A204.1 (cell line): ENCODE measurements at regions not wholly inside any gene's neighbourhood (a gene's known extent, or its start where the extent isn't known, plus 50 kb on each side); places are given as distances from the start of the nearest gene placed in this dataset.

Source experiments
- FAIRE-seq: peaks from 2 replicates; lab custom pipeline; 2012; peaks lifted over from hg19 to GRCh38; lab: Jason Lieb, UNC

DNA sequence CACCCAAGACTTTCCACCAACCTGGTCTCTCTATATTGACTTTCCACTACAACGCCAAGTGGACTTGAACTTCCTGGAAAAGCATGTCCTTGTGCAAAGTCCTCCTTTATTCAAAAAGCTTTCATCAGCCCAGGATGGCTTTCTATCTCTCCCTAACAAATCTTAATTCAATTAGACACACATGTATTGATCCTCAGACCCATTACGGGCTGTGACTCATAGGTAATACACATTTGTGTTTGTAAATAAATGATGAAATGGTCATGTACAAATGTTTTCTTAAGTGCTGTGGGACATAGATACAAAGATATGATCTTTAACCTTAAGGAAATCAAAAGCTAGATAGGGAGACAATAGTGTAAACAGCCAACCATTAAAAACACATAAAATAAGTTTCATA is 1189.7 kb downstream of the EFNB2 start:
- no peak for FAIRE-seq

DNA sequence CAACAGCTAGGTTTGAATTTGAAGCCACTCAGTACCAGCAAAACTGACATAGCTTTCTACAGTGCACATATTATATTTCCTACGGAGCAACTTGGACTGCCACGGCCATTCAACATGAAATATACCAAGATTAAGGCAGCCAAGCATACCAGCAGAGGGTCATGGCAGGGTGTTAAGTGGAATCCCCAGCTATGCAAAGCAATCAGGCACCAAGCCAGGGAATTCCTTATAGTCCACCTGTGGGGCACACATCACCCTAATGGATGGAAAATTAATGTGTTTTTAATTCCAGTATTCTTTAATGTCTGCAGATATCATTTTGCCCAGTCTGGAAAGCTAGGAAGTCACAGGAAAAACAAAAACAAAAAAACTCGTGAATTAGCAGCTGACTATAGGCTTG is 1190.3 kb downstream of the EFNB2 start:
- FAIRE-seq: no peak

DNA sequence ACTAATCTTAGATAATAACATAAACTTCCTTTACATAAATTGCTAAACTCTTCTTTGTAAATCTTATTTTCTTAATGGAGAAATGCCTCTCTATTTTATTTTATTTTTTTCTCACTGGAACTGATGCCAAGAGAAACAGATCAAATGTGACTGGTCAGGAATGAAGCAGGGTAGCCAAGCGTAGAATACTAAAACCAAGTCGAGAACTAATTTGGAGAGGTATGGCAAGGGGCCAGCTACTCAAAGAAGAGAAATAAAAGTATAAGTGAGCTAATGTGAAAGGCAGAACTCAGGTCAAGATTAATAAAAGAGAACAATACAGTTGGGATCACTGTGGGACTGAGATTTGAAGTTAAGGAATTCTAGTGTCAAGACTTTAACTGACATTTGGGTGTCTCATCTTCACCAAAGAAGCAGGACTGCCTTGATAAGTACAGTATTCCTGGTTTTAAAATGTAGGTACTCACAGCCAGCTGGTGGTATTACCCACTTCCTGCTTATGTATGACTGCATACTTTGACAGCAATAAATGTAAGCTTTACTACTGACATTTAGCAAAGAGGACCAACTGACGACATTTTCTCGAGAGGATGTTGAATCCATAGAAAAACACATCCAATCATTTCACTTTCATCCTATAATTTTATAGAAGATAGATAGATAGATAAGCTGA is 1192.2 kb downstream of the EFNB2 start:
- no peak for FAIRE-seq

DNA sequence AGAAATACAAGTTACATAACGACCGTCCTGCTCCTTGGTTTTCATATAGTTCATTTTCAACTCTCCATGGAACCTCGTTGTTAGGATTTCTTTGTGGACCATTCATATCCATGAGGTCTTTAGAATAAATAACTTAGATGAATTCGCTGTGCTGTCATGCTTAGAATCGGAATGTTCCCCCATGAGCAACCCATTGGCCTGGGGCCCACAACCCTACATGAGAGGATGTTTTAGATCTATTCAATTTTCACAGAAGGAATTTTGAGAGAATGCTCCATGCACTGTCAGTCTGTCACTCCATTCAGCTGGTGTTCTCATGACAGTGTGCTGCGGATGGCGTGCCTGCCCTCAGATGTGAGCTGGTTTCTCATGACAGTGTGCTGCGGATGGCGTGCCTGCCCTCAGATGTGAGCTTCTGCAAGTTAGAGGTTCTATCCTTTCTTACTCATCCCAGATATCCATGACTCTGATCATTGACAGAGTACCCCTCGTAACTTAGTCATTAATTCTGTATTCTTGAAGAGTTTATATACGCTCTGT is 1193.1 kb downstream of the EFNB2 start:
- no peak for FAIRE-seq

DNA sequence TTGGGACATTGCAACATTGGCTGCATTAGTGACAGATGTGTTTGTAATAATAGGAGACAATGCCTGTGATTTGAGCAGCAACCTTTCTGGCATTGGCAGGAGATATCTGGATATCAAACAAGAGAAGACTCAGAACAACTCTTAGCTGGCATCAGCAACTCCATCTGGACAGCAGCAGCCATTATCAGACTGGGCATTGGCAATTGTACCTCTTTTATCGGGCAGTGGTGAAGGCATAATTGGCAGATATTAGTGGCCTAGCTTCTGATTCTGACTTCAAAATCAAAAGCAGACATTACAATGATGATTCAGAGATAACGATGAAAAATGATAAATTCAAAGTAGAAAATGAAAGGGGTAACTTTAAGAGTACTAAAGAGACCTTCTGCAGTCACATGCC is 1193.7 kb downstream of the EFNB2 start:
- FAIRE-seq: no peak

DNA sequence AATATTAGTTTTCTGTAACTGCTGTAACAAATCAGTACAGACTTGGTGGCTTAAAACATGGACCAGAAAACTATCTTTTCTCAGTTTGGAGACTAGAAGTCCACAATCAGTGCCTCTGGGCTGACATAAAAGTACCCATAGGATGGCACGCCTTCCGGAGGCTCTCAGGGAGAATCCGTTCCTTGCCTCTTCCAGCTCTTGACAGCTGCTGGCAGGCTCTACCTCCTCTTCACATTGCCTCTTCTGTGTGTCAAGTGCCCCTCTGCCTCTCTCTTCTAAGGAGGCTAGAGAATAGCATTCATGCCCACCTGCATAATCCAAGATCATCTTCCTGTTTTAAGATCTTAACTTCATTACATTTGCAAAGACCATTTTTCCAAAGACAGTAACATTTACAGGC is 1194.2 kb downstream of the EFNB2 start:
- no peak for FAIRE-seq

DNA sequence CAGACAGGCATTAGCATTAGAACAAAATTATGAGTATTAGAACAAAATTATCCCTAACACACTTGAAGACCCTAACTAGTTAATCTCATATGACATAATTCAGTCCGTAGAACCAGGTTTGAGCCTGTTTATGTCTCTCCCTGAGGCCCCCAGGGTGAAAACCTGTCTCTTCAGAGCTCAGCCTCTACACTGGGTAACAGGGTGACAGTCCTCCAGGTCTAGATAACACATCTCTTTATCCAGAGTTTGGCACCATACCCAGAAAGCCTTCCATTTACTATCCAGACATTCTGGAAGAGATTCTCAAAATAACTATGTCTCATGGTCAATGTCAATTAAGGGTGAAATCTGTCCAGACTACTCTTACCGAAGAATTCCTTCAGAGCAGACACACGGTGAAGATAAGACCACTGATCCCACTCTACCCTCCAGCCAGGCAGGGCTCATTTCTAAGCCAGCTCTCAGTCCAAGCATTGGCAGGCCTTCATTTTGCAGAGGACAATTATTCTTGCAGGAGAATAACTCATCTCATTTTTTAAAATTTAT is 1195.3 kb downstream of the EFNB2 start:
- no peak for FAIRE-seq

DNA sequence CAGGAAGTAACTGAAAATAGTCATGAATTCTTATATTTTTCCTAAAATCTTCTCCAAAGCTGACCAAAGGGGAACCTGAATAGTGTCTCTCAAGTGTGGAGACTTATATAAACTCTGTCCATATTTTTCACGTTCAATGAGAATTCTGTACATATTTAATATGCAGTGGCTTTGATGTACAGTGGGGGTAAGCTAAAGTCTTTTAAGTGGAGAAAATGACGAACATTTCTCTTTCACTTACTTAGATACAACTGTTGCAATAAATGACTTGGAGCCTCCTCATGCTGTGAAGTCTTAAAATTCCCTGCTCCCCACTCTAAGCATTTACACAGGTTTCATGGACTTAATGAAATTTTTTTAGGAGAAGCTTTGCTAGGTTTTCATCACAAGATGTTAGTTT is 1196.7 kb downstream of the EFNB2 start:
- FAIRE-seq: no peak

DNA sequence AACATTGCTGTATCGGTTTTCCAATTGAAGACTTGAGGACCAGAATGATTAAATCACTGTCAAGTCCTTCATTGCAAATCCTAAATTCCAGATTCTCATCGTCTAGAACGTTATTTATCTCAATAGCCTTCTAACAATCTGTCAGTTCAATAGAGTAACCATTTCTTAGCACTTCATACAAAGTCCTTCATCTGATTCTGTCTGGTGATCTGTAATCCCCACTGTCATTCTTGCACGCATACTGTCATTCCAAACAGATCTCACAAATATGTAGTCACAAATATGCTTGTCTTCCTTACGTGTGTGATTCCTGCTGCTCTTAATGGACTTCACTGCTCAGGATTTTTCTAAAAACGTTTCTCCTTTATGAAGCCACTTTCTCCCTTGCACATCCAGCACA is 1197.5 kb downstream of the EFNB2 start:
- no peak for FAIRE-seq

DNA sequence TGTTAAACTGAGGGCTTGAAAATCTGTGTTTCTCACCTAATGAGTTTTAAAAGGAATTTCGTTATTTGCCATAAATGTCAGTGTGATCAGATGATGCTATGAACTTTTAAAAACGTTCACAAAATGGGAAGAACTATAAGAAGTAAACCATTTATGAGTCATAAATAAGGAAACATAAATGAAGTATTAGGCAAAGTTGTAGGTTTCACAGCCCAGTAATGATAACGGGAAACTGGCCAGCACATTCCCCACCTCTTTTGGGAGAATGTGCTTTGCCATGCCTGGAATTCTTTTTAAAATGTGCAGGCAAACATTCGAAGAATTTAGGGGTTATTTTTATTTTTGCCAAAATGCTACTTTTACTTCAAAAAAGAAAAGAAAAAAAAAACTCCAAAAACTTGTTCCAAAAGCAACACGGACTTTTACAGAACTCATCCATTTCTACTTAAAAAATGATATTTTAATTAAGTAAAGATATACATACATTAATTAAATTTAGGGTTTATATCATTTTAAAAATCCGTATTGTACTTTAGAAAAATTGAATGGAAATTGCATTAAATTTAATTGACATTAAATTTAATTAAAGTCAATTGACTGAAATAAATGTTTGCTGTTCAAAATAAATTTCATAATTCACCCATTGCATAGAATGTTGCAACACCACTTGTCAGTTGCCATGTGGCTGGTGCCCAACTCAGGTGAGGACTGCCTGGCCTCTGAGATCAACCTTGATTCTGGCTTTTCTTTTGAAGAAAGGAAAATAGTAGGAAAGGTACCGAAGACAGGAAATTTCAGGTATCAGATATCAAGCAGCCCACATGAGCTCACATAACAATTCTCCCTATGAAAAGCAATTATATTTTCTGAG is 1198.5 kb downstream of the EFNB2 start:
- FAIRE-seq: no peak

DNA sequence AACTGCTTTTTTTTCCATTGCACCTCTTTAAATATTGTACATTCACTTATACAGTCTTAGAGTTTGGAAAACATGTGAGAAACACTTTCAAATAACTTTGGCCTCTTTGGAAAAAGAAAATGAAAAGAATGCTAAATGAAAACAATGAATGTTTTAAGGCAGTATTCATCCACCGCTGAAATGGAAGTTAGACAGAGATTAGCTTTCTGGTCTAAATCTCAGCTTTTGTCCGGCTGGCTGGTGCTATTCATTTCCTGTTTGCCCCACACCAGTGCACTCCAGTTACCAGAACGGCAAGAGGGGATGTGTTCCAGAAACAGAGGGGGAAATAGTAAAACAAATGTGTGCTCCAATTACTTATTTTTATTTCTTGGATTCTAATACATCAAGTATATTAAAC is 1201.3 kb downstream of the EFNB2 start:
- no peak for FAIRE-seq

DNA sequence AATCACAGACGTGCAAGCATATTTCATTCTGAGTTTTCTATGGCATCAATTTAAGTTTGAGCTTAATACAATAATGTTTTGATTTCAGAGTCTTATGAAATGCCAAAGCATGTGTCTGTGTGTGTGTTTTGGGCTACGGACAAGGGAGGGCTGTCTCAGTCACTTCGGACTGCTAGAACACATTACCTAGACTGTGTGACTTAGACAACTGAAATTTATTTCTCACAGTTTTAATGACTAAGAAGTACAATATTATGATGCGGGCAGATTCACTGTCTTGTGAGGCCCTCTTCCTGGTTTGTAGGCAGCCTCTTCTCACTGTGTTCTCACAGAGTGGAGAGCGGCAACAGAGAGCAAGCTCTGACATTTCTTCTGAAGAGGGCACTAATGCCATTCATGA is 1202.0 kb downstream of the EFNB2 start:
- no peak for FAIRE-seq

DNA sequence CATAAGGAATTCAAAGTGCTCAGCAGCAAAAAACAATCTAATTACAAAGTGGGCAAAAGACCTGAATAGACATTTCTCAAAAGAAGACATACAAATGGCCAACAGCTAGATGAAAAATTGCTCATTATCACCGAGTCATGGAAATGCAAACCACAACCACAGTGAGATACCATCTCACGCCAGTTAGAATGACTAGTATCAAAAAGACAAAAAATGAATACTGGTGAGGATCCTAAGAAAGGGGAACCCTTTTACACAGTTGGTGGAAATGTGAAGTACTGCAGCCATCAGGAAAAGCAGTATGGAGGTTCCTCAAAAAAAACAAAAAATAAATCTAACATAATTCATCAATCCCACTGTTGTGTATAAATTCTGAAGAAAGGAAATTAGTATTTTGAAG is 1206.1 kb downstream of the EFNB2 start:
- FAIRE-seq: no peak

DNA sequence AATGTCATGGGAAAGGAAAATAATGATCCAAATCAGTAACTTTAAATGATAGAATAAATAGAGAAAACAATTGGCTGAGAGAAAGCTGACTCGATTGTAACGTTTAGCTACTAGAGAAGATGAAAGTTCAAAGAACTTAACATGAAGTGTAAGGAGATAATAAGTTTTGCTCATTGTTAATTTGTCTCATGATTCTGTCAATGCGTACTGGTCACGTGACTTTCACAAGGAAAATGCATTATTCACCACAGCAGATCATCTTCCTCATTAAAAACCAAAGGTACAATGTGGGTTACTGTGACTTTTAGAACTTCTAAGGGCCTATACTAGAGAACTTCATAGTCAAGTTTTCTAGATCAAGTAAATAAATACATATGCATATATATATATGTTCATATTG is 1207.2 kb downstream of the EFNB2 start:
- FAIRE-seq: no peak

DNA sequence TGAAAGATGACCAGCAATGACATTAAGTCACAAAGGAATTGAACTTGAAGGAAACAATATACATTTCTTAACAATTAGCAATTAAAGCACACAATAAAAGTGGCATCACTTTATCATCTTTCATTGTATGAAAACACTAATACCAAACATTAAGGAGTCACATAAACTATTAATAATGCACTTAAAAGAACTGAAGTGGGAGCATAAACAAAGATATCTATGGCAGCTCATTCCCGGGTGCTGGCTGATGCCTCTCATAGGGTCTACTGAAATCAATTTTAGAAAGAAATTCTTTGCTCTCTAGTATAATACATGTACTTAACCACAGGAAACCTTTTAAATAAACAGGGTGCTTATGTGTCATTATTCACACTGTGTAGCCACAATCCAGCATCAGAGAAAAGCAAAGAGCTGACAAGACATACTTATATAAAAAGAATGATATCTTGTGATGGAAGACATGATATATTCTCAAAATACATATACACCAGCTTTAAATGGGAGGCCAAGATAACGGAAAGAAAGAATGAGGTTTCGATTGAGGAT is 1207.8 kb downstream of the EFNB2 start:
- no peak for FAIRE-seq

DNA sequence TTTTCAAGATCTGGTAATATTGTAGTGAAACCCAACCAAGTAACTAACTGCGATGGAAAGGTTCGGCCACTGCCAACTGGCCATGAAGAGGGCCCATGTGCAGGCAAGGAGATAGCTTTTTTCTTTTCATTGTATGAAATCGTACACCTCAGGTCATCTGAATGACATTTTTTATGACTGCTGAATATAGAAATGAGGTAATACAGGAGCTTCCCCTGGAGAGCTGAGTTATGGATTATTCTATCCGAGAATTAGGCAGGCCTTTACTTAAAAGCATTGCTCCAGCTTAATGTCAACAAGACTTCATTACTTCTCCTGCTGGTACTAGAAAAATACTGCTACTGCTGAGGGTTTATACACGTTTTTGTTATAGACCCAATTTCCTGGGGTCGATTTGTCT is 1215.6 kb downstream of the EFNB2 start:
- no peak for FAIRE-seq

DNA sequence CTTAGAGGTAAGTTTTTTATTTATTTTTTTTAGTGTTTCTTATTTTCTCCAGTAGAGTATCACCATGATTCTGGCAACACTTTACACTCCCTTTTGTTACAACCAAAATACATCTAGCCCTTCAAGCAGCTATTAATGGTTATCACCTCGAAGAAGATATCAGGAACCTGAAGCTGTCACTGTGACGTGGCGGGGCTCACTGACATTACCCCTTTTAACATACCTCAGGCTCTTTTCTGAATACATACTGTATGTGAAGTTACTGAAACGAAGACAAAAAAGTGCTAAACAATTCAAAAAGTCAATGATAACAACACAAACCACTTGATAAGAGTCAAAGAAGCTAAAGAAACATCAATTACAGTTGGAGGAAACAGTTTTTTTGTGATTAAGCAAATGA is 1218.7 kb downstream of the EFNB2 start:
- FAIRE-seq: no peak

DNA sequence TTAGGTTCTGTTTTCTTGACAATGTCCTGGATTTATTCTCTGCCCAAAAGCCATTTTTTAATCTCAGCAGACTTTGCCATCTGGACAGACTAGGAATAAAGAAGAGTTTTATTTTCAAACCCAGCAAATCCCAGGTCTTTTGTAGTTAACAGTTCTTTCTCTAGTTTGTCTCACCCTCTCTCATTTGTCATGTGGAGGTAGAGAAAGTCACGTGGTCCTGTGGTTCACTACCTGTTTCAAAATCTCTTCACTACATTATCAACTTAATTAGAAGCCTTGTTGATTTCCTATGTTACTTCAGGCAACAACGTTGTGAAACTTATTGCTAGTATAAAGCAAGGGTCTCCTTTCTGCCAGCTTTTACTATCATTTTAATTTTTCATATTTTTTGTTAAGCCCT is 1222.6 kb downstream of the EFNB2 start:
- no peak for FAIRE-seq

DNA sequence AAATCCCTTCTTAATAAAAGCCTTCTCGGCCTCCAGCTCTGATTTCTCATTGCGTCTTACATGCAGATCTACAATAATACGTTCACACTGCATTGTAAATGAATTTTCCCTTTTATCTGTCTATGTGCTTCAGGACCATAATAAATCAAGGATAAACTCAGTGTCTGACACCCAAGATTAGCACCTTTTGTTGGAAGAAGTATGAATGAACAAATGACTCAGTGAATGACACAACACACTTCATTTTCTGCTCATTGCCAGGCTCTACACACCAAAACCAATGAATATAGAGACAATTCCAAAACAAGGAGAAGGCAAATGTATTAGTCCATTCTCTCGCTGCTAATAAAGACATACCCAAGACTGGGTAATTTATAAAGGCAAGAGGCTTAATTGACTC is 1224.4 kb downstream of the EFNB2 start:
- FAIRE-seq: no peak

DNA sequence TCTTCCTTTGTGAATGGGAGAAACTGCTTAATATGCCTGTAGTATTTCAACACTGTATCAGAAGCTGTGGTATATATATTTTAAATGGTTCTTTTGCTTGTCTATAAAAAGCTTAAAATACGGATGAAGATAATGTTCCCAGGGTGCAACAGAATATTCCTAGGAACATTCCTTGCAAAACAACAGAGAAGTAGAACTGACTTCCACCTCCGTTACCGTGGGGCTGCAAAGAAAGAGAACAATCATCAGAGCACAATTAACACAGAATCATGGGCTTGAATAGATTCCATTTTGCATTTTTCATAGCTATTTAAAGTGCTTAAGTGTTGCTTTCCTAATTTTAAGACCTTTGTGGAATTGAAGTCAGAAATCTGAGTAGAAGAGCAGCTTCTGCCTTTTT is 1227.7 kb downstream of the EFNB2 start:
- no peak for FAIRE-seq

DNA sequence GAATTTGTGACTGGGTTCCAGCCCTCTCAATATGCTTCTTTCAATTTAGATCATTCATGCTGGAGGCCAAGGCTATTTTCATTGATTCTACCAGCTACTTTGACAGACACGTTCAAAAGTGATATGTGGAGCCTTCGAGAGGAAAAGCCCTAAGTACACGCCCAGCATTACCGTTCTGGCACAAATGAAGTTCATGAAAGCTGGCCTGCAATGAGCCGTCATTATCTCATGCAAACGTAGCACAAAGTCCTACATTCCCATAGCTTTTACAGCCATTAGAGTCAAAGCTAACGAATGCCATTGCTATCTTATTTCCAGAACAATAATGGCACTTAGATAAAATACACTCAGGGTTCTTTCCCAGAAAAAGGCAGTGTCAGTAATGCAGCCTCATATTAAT is 1237.6 kb downstream of the EFNB2 start:
- no peak for FAIRE-seq

DNA sequence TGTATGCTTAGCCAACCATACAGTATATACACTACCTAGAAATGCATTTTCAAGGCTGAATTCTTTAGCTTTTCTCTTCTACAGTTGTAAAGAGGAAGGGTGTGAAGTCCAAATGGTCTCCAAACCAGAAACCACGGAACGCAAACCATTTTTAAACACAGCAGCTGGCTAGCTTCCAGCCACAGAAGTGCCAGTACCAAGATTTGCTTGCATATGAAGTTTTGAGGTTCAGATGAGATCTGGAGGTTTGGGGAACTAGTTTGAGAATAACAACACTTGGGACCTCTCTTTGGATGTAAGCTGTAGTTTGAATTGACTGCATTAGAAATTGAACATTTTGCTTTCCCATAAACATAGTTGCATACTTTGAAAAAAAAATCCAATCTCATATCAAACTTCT is 1243.5 kb downstream of the EFNB2 start:
- FAIRE-seq: no peak

DNA sequence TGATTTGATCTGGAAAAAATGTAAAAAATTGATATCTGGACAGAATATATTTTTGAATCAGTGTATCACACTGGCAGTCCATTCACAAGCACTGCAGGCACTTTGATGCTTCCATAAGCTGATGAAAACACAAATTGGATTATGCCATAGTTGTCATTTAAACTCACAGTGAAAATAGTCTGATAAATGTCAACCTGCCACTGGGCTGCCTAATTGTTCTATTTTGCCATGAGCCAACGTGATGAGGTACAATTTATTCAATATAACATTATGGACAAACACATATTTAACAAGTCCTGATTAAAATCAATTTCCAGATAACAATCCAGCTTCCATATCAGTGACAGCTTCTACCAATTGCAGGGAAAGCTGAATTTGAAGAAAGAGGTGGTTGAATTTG is 1244.9 kb downstream of the EFNB2 start:
- no peak for FAIRE-seq
